KMS-11 (cell line): ENCODE measurements at regions not wholly inside any gene's neighbourhood (a gene's known extent, or its start where the extent isn't known, plus 50 kb on each side); places are given as distances from the start of the nearest gene placed in this dataset.

Source experiments
- H2AFZ ChIP-seq: fragments of 200-600 bp; sonication (generic); 2 replicates; pipeline ENCODE4 v1.6.1; 2016; ENCODE audit warnings: antibody characterized with exemption, mixed run types, low read depth
- H3K27ac ChIP-seq: fragments of 200-600 bp; sonication (generic); 2 replicates; pipeline ENCODE4 v1.6.1; 2016; ENCODE audit warnings: mild to moderate bottlenecking, mixed run types
- H3K27me3 ChIP-seq: fragments of 200-600 bp; sonication (generic); 2 replicates; pipeline ENCODE4 v1.6.1; 2017; ENCODE audit warnings: mild to moderate bottlenecking, low read depth, mixed run types, moderate library complexity; ENCODE audit not compliant: insufficient read depth
- H3K36me3 ChIP-seq: fragments of 200-600 bp; sonication (generic); 2 replicates; pipeline ENCODE4 v1.6.1; 2017; ENCODE audit warnings: mild to moderate bottlenecking, mixed run types; ENCODE audit not compliant: insufficient read depth
- H3K4me1 ChIP-seq: fragments of 200-600 bp; sonication (generic); 2 replicates; pipeline ENCODE4 v1.6.1; 2016; ENCODE audit warnings: mild to moderate bottlenecking, low read depth, mixed run types; ENCODE audit not compliant: poor library complexity, severe bottlenecking
- H3K4me2 ChIP-seq: fragments of 200-600 bp; sonication (generic); 2 replicates; pipeline ENCODE4 v1.7.0; 2016; ENCODE audit warnings: mild to moderate bottlenecking, mixed run types
- H3K4me3 ChIP-seq: fragments of 200-600 bp; sonication (generic); IDR thresholded peaks from 2 replicates; pipeline ENCODE4 v1.6.1; 2017; ENCODE audit warnings: low read depth, low read length, mixed read lengths; ENCODE audit not compliant: insufficient read depth
- H3K79me2 ChIP-seq: fragments of 200-600 bp; sonication (generic); 2 replicates; pipeline ENCODE4 v1.6.1; 2016; ENCODE audit warnings: low read depth, mixed run types; ENCODE audit not compliant: insufficient read depth
- H3K9ac ChIP-seq: fragments of 200-600 bp; sonication (generic); 2 replicates; pipeline ENCODE4 v1.6.1; 2016; ENCODE audit warnings: mild to moderate bottlenecking, mixed run types
- H4K20me1 ChIP-seq: fragments of 200-600 bp; sonication (generic); 2 replicates; pipeline ENCODE4 v1.6.1; 2016; ENCODE audit warnings: mild to moderate bottlenecking, mixed run types; ENCODE audit not compliant: insufficient read depth
- CTCF ChIP-seq: fragments of 200-600 bp; sonication (generic); conservative IDR thresholded peaks from 2 replicates; pipeline ENCODE4 v1.6.1; 2017; ENCODE audit warnings: low read depth, mild to moderate bottlenecking, antibody characterized with exemption, low read length, moderate library complexity, mixed read lengths

- Histone ChIP-seq H3K4me2 (no peak overlapping the region), H3K36me3 (no peaks in the 10 kb centered on the region), H3K9ac (no peak overlapping the region), H2AFZ (no peak overlapping the region), H4K20me1 (no peaks in the 10 kb centered on the region), H3K4me3 (no peak overlapping the region), H3K27ac (no peak overlapping the region), H3K79me2 (no peaks in the 10 kb centered on the region), H3K27me3 (peaks cover 68% of the 10 kb centered on the region), H3K4me1 (no peaks in the 10 kb centered on the region)
- TF ChIP-seq CTCF: no peak
These were observed 78.1 kb upstream of the TTC34 start for GRCh38 chr1:2879591-2879990.

GRCh38 chr1:2880086-2880485, 78.6 kb upstream of the TTC34 start:
- Histone ChIP-seq H3K9ac (no peak overlapping the region), H3K27me3 (peaks cover 70% of the 10 kb centered on the region), H3K4me1 (no peaks in the 10 kb centered on the region), H4K20me1 (no peaks in the 10 kb centered on the region), H3K27ac (no peak overlapping the region), H3K4me2 (no peak overlapping the region), H2AFZ (no peak overlapping the region), H3K36me3 (no peaks in the 10 kb centered on the region), H3K79me2 (no peaks in the 10 kb centered on the region), H3K4me3 (no peak overlapping the region)
- TF ChIP-seq CTCF: no peak

GRCh38 chr1:2880812-2881295, 79.4 kb upstream of the TTC34 start:
- no peak overlapping the region for H3K4me2 ChIP-seq
- H2AFZ ChIP-seq: no peak overlapping the region
- H3K4me3 ChIP-seq: no peak overlapping the region
- no peaks in the 10 kb centered on the region for H3K79me2 ChIP-seq
- H3K36me3 ChIP-seq: no peaks in the 10 kb centered on the region
- H3K9ac ChIP-seq: no peak overlapping the region
- TF ChIP-seq CTCF: no peak
- H3K27ac ChIP-seq: no peak overlapping the region
- H3K27me3 ChIP-seq: peaks cover 71% of the 10 kb centered on the region
- no peaks in the 10 kb centered on the region for H4K20me1 ChIP-seq
- H3K4me1 ChIP-seq: no peaks in the 10 kb centered on the region

GRCh38 chr1:2881556-2881955, 80.1 kb upstream of the TTC34 start:
- Histone ChIP-seq H3K27me3 (peaks cover 73% of the 10 kb centered on the region), H3K36me3 (no peaks in the 10 kb centered on the region), H3K79me2 (no peaks in the 10 kb centered on the region), H3K4me1 (no peaks in the 10 kb centered on the region), H2AFZ (no peak overlapping the region), H3K27ac (no peak overlapping the region), H3K9ac (no peak overlapping the region), H3K4me2 (no peak overlapping the region), H4K20me1 (no peaks in the 10 kb centered on the region), H3K4me3 (no peak overlapping the region)
- TF ChIP-seq CTCF: no peak
